Naive B cell (primary cell): ENCODE measurements at regions not wholly inside any gene's neighbourhood (a gene's known extent, or its start where the extent isn't known, plus 50 kb on each side); places are given as distances from the start of the nearest gene placed in this dataset.

Experiments
- ATAC-seq, 2 donors: fragments of 150-1000 bp; cut with Tn5 transposase; 2 replicates each; pipeline ENCODE4 v1.10.0; 2021; ENCODE audit warnings: low read depth in 2 of 2, mild to moderate bottlenecking in 2 of 2, moderate library complexity in 2 of 2
- DNase-seq: peaks from one replicate; pipeline ENCODE4 v3.0.0; 2022
- H3K27ac Mint-ChIP-seq, 6 donors: one replicate each; pipeline ENCODE4 v1.8.0; 2020 to 2022; ENCODE audit warnings: mild to moderate bottlenecking in 6 of 6, mixed read lengths in 6 of 6, moderate library complexity in 5 of 6, inconsistent platforms in 2 of 6
- H3K27me3 Mint-ChIP-seq, 3 donors: one replicate each; pipeline ENCODE4 v1.8.0; 2021 to 2022; ENCODE audit warnings: mixed read lengths in 3 of 3, mild to moderate bottlenecking in 1 of 3
- H3K36me3 Mint-ChIP-seq, 2 donors: one replicate each; pipeline ENCODE4 v1.8.0; 2020 to 2022; ENCODE audit warnings: mixed read lengths in 2 of 2, inconsistent platforms in 1 of 2, mild to moderate bottlenecking in 1 of 2
- H3K4me1 Mint-ChIP-seq, 3 donors: one replicate each; pipeline ENCODE4 v1.8.0; 2020 to 2022; ENCODE audit warnings: mixed read lengths in 3 of 3, inconsistent platforms in 1 of 3, mild to moderate bottlenecking in 1 of 3, moderate library complexity in 1 of 3
- H3K4me3 Mint-ChIP-seq, 8 donors: one replicate each; pipeline ENCODE4 v1.8.0; 2020 to 2022; ENCODE audit warnings: mild to moderate bottlenecking in 8 of 8, mixed read lengths in 8 of 8, moderate library complexity in 8 of 8, inconsistent platforms in 2 of 8
- H3K9me3 Mint-ChIP-seq, 7 donors: one replicate each; pipeline ENCODE4 v1.8.0; 2020 to 2022; ENCODE audit warnings: mixed read lengths in 7 of 7, mild to moderate bottlenecking in 5 of 7, inconsistent platforms in 2 of 7, moderate library complexity in 1 of 7

DNA sequence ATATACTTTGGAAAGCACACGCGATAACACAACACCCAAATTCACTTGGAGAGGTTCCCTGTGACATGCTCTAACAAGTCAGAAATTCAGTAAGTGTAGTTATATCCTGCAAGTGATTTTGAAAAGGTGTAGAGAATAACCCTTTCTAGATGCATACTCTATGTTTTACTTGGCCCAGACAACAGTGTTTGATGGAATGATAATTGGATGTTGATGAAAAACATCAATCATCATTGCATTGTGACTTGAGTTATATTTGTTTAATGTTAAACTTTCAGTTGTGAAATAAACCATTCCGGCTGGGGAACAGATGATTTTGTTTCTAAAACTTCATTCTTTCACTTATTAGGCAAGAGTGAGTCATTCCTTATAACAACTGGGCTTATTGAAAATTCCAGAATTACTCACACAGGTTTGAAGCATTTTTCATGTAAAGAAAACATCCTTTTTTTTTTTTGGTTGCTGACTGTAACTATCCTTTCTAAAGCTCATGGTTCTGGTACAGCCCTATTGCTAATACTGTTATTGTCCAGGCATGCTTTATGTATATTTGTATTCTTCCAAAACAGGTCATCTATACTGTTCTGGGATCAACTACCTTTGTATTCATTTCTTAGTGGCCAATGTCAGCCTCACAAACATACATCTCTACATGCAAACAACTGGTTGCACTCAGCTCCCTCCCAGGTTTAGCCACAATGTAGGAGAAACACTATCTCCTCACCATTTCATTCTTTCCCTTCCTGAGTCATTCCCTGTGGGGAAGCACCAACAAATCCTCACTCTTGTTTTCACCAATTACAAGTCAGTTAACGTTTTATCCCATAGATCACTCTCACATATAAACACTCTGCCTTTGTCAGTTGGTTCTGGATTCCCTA is 121.2 kb upstream of the LRIG3 start:
- no peak for ATAC-seq
- Mint-ChIP-seq H3K4me1 (no peaks in the 10 kb centered on the region), H3K27ac (no peak overlapping the region), H3K9me3 (peaks cover 0 to 7% (median 0%) of the 10 kb centered on the region in 7 donors), H3K36me3 (no peaks in the 10 kb centered on the region), H3K27me3 (no peaks in the 10 kb centered on the region), H3K4me3 (no peak overlapping the region)
- DNase-seq, result no peak

DNA sequence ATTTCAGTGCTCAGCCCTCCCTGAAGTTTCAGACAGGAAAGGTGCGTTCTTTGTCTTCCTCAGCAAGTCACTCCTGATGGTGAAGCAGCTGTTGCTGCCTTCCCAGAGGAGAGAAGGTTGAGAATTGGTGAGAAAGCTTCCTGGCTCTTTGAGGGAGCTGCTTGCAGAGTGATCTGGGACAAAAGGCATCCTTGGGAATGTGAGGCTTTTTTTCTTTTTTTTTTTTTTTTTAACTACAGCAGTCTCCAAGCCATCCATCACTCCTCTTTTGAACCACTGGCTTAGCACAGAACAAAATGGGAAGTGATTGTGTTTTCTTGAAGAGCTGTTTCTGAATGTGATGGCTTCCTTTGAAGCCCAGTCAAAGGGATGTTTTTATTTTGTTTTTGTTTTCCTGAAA is 120.4 kb upstream of the LRIG3 start:
- Mint-ChIP-seq H3K27ac (peak overlapping the region in 1 of 6 donors; percentile 24), H3K4me1 (no peaks in the 10 kb centered on the region), H3K36me3 (no peaks in the 10 kb centered on the region), H3K9me3 (peaks cover 0 to 7% (median 0%) of the 10 kb centered on the region in 7 donors), H3K27me3 (no peaks in the 10 kb centered on the region), H3K4me3 (no peak overlapping the region)
- DNase-seq, result no peak
- no peak for ATAC-seq

DNA sequence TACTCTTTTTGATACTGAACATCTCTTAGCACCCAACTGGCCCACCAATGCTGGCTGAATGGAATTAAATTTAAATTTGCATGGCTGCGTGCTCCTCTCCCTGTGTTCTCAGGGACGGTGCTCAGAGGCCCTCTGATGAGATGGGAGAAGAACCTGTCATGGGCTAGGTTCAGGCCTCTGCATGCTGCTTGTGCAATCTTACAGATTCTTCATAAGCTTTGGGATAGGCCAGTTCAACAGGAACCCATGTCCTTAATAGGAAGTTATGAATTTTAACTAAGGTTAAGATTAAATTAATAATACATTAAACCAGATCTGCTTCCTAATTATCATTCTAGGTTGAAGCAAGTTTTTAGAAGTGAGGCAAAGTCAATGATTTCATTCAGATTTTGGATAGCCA is 119.7 kb upstream of the LRIG3 start:
- ATAC-seq (no peak), DNase-seq (no peak)
- no peak overlapping the region for H3K27ac Mint-ChIP-seq
- peaks cover 0 to 7% (median 0%) of the 10 kb centered on the region in 7 donors for H3K9me3 Mint-ChIP-seq
- H3K36me3 Mint-ChIP-seq, result no peaks in the 10 kb centered on the region
- H3K4me3 Mint-ChIP-seq, result no peak overlapping the region
- H3K27me3 Mint-ChIP-seq, result no peaks in the 10 kb centered on the region
- H3K4me1 Mint-ChIP-seq, result no peaks in the 10 kb centered on the region

DNA sequence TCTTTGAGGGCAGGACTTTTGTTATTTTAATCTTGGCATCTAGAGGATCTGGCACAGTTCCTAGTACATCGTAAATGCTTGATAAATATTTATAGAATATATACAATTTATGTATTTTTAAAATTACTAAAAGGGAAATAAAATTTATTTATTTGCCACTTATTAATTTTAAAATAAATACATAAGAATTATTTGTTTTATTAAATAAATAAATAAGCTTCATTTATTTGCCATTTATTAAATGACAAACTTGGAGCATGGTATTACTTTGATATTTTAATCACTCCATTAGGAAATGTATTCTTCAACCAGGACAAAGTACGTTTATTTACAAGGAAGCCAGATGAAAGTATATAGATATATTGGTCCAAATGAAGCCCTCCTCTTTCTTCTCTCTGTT is 118.7 kb upstream of the LRIG3 start:
- DNase-seq, result no peak
- Mint-ChIP-seq H3K36me3 (no peaks in the 10 kb centered on the region), H3K27ac (no peak overlapping the region), H3K27me3 (no peaks in the 10 kb centered on the region), H3K4me1 (no peaks in the 10 kb centered on the region), H3K9me3 (peaks cover 0 to 7% (median 0%) of the 10 kb centered on the region in 7 donors), H3K4me3 (no peak overlapping the region)
- ATAC-seq, result no peak

DNA sequence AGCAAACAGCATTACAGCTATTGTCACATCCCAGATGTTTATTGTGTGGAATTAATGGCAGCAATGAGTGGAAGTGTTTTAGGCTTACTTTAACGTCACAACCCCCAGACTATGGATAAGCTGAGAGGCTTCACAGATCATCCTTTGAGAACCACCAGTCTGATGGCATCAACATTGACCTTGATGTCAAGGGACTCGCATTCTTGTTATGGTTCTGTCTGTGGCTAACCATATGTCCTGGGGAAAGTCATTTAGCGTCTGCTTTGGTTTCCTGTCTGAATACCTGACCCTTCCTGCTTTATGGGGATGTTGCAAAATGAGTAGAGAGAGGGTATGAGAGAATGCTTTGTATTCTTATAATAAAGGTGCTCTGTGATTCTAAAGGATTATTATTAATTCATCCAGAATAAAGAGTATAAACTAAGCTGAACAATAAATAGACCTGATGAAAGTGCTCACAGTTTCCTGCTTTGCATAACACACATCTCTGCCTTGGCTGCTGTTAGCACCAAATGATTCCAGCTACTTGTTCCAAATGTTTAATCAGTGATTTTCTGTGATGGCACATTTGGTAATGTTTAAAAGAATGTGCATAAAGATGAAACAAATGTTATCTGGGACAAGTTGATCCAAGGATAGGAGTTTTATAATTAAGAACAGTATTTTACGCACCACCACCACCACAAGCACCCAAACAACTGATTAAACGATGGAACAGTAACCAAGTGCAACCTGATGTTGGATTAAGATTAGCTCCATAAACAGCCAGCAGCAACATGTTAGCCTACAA is 116.9 kb upstream of the LRIG3 start:
- no peaks in the 10 kb centered on the region for H3K36me3 Mint-ChIP-seq
- H3K27me3 Mint-ChIP-seq, result no peaks in the 10 kb centered on the region
- H3K9me3 Mint-ChIP-seq, result peaks cover 0 to 9% (median 2%) of the 10 kb centered on the region in 7 donors
- H3K27ac Mint-ChIP-seq, result no peak overlapping the region
- no peak overlapping the region for H3K4me3 Mint-ChIP-seq
- no peaks in the 10 kb centered on the region for H3K4me1 Mint-ChIP-seq
- ATAC-seq, result no peak
- no peak for DNase-seq

DNA sequence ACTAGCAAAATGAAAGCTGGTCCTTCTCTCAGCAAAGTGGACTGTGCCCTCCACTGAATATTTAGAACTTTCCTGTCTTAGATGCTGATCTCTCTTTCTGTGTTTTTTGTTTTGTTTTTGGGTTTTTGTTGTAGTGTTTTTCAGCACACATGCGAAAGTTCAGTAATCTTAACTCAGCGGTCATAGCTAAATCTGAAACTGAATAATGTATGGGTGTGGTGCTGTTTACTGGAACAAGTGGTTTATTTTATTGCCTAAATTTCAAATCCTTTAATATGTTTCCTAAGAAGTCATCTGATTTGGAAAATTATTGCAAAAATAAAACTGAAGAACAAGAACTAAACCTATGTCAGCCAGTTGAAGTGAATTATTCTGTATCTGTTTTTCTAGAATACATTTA is 116.0 kb upstream of the LRIG3 start:
- Mint-ChIP-seq H3K27ac (no peak overlapping the region), H3K27me3 (no peaks in the 10 kb centered on the region), H3K36me3 (no peaks in the 10 kb centered on the region), H3K4me3 (no peak overlapping the region), H3K9me3 (peaks cover 0 to 7% (median 1%) of the 10 kb centered on the region in 7 donors), H3K4me1 (no peaks in the 10 kb centered on the region)
- no peak for DNase-seq
- ATAC-seq, result no peak

DNA sequence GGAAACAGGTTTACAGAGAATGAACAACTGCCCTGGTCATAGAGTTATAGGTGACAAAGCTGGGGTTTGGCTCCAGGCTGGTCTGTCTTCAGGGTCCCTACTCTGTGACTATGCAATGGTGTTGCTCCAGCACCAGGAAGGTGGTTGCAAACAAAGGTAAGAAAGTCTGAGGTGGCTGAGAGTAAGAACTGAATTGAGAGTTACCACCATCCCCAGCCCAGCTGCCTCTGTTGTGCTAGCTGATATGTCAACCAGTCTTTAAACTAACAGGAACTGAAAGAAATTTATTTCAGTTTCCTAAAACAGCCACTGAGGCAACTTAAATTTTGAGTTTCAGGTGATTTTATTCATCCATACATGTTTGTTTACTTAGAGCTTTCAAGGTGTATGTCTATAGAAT is 111.0 kb upstream of the LRIG3 start:
- H3K4me3 Mint-ChIP-seq, result no peak overlapping the region
- H3K36me3 Mint-ChIP-seq, result no peaks in the 10 kb centered on the region
- no peaks in the 10 kb centered on the region for H3K27me3 Mint-ChIP-seq
- H3K27ac Mint-ChIP-seq, result no peak overlapping the region
- DNase-seq, result no peak
- ATAC-seq, result no peak
- peaks cover 0 to 5% (median 0%) of the 10 kb centered on the region in 7 donors for H3K9me3 Mint-ChIP-seq
- no peaks in the 10 kb centered on the region for H3K4me1 Mint-ChIP-seq

DNA sequence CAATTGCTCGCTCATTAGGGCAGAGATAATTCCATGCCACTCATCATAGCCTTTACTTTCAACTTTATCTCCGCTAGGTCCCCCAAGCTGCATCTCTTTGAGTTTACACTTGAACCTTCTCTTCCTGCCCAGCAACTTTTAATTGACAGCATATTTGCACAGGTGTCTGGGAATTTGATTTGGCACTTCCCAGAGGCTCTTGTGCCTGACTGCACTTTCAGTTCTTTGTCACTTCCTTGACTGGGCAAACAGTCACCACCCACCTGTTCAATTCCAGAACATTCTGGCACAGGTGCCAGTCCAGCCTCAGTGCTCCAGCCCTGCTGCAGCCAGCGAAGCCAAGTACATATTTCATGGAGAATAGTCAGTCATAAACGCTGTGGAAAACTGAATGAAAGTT is 110.1 kb upstream of the LRIG3 start:
- Mint-ChIP-seq H3K4me1 (no peaks in the 10 kb centered on the region), H3K9me3 (peaks cover 0 to 5% (median 0%) of the 10 kb centered on the region in 7 donors), H3K27ac (no peak overlapping the region), H3K27me3 (no peaks in the 10 kb centered on the region), H3K36me3 (no peaks in the 10 kb centered on the region), H3K4me3 (no peak overlapping the region)
- DNase-seq (no peak), ATAC-seq (no peak)

DNA sequence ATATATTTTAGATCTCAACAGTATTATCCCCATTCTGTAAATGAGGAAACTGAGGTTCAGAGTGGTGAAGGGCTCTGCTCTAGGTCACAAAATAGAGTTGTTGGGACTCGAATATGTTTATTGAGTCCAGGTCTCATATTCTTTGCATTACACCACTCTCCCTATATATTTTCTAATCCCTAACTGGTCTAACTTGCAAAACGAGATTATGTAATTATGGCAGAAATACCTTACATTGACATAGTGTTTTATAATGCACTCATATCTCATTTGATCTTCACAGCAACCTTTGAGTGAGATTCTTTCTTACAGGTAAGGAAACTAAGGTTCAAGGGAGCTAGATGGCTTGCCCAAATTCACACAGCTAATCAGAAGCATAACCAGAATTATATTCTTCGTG is 106.9 kb upstream of the LRIG3 start:
- no peak overlapping the region for H3K4me3 Mint-ChIP-seq
- no peak for DNase-seq
- ATAC-seq, result no peak
- no peaks in the 10 kb centered on the region for H3K27me3 Mint-ChIP-seq
- H3K4me1 Mint-ChIP-seq, result no peaks in the 10 kb centered on the region
- H3K27ac Mint-ChIP-seq, result no peak overlapping the region
- H3K9me3 Mint-ChIP-seq, result peaks cover 0 to 14% (median 0%) of the 10 kb centered on the region in 7 donors
- H3K36me3 Mint-ChIP-seq, result no peaks in the 10 kb centered on the region

DNA sequence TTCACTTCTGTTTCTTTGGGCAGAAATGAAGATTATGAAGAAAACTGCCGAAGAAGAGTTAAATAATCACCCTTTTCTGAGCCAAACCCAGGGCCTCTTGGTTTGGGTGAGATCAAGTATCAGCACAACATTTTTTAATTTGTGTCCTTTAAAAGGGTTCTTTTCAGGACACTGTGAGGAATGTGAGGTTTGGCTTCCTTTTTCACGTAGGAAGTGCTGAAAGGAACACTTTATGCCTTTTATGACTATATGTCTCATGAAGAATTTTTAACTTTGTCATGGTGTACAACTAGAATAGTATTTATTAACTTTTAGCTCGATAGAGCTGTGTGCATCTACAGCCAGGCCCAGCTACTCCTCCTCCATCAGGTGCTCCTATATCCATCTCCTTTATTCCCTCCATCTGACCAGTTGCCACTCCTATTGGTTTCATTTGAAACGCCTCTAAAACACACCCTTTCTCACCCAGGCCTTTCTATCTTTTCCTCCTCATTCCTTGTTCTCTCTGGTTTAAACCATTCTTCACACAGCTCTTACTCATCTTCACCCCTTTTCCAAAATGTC is 103.6 kb upstream of the LRIG3 start:
- DNase-seq, result no peak
- H3K27me3 Mint-ChIP-seq, result no peaks in the 10 kb centered on the region
- H3K27ac Mint-ChIP-seq, result no peak overlapping the region
- H3K9me3 Mint-ChIP-seq, result peaks cover 0 to 16% (median 3%) of the 10 kb centered on the region in 7 donors
- no peak overlapping the region for H3K4me3 Mint-ChIP-seq
- no peak for ATAC-seq
- H3K4me1 Mint-ChIP-seq, result no peaks in the 10 kb centered on the region
- no peaks in the 10 kb centered on the region for H3K36me3 Mint-ChIP-seq

DNA sequence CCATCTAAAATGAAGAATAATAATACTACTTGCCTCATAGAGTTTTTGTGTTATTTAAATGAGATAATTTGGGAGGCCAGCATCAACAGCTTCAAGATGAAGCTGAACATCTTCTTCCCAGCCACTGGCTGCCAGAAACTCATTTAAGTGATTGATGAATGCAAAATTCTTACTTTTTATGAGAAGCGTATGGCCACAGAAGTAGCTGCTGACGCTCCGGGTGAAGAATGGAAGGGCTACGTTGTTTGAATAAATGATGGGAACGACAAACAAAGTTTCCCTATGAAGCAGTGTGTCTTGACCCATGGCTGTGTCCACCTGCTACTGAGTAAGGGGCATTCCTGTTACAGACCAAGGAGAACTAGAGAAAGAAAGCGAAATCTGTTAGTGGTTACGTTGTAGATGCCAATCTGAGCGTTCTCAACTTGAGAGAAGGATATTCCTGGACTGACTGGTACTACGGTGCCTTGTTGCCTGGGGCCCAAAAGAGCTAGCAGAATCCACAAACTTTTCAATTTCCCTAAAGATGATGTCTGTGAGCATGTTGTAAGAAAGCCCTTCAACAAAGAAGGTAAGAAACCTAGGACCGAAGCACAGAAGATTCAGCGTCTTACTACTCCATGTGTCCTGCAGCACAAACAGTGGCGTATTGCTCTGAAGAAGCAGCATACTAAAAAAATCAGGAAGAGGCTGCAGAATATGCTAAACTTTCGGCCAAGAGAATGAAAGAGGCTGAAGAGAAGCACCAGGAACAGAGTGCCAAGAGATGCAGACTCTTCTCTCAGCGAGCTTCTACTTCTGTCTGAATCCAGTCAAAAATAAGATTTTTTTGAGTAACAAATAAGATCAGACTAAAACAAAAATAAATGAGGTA is 100.0 kb upstream of the LRIG3 start:
- no peaks in the 10 kb centered on the region for H3K36me3 Mint-ChIP-seq
- no peak overlapping the region for H3K4me3 Mint-ChIP-seq
- H3K9me3 Mint-ChIP-seq, result peaks cover 0 to 16% (median 5%) of the 10 kb centered on the region in 7 donors
- no peak overlapping the region for H3K27ac Mint-ChIP-seq
- DNase-seq (no peak), ATAC-seq (no peak)
- no peaks in the 10 kb centered on the region for H3K4me1 Mint-ChIP-seq
- no peaks in the 10 kb centered on the region for H3K27me3 Mint-ChIP-seq

DNA sequence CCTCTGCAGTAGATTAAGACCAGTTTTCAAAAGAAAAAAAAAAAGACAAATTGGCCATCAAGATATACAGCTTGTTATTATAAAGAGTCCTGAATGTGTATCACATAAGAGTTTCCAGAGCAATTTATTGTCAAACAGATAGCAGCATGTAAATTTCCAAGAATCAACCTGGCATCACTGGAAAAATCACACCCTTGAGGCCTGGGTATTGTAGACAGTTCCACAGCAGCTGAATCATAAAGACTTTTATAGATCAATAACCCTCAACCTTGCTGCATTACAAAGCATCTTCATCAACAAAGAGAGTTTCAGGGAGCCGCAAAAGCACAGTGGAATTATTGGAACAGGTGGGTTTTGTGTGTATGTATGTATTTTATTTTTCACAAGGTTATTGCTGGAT is 94.6 kb upstream of the LRIG3 start:
- no peak overlapping the region for H3K4me3 Mint-ChIP-seq
- no peaks in the 10 kb centered on the region for H3K36me3 Mint-ChIP-seq
- H3K27me3 Mint-ChIP-seq, result no peaks in the 10 kb centered on the region
- no peak for ATAC-seq
- H3K9me3 Mint-ChIP-seq, result peaks cover 0 to 2% (median 0%) of the 10 kb centered on the region in 7 donors
- H3K27ac Mint-ChIP-seq, result no peak overlapping the region
- H3K4me1 Mint-ChIP-seq, result no peaks in the 10 kb centered on the region
- DNase-seq, result no peak

DNA sequence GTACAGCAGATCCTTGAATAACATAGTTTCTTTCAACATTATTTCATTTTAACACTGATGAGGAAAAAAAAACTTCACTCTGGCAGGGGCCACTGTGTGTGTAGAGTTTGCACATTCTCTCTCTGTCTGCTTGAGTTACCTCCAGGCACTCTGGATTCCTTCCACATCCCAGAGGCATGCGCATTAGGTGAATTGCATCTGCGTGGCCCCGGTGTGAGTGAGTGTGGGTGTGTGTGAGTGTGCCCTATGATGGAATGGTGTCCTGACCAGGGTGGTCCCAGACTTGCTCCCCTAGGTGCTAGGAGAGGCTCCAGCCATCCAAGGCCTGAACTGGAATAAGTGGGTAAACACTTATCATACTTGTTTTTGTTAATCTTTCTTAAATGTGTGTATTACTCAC is 90.6 kb upstream of the LRIG3 start:
- Mint-ChIP-seq H3K4me1 (no peaks in the 10 kb centered on the region), H3K4me3 (no peak overlapping the region), H3K27me3 (no peaks in the 10 kb centered on the region), H3K27ac (no peak overlapping the region), H3K36me3 (no peaks in the 10 kb centered on the region), H3K9me3 (peaks cover 0 to 5% (median 0%) of the 10 kb centered on the region in 7 donors)
- no peak for DNase-seq
- no peak for ATAC-seq
